Dedifferentiated amniotic fluid mesenchymal stem cell (primary cell): ENCODE measurements at regions not wholly inside any gene's neighbourhood (a gene's known extent, or its start where the extent isn't known, plus 50 kb on each side); places are given as distances from the start of the nearest gene placed in this dataset.
"Not testable (repeated sequence)": the region's sequence is repeated elsewhere in the genome, so short reads cannot be mapped to it uniquely, and the experiment has no call there.

Experiments used
- DNase-seq: peaks from one replicate; pipeline ENCODE4 v3.0.0-alpha.2; 2016; ENCODE audit errors: extremely low spot score

GRCh38 chr7:84738583-84739150 lies 448.2 kb downstream of the SEMA3D start:
- no peak for DNase-seq

GRCh38 chr7:84735677-84736076 lies 451.2 kb downstream of the SEMA3D start:
- no peak for DNase-seq

DNA sequence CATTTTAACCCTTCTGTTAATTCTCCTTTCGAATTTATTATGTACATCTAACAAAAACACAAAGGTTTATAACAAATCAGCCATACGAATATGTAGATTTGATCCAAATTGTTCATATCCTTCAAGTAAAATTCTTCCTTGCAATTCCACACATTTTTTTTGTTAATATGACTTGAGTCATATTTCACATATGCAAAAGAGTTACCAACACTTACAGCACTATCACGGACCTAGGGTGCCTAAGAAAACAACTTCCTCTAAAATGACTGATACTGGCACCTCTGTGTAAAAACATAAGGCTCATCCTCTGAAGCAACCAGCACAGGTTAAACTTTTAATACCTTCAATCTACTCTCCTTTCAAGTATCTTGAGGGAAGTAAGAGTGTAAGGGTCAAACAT lies 451.8 kb downstream of the SEMA3D start:
- no peak for DNase-seq

DNA sequence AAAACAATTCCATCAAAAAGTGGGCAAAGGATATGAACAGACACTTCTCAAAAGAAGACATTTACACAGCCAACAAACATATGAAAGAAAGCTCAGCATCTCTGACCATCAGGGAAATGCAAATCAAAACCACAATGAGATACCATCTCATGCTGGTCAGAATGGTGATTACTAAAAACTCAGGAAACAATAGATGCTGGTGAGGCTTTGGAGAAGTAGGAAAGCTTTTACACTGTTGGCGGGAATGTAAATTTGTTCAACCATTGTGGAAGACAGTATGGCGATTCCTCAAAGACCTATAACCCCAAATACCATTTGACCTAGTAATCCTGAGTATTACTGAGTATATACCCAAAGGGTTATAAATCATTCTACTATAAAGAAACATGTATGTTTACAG lies 452.9 kb downstream of the SEMA3D start:
- not testable (repeated sequence) for DNase-seq

GRCh38 chr7:84730864-84731263 lies 456.0 kb downstream of the SEMA3D start:
- not testable (repeated sequence) for DNase-seq

- DNase-seq = peak; percentile 69
Observed at GRCh38 chr7:84729284-84729683, 457.6 kb downstream of the SEMA3D start.

DNA sequence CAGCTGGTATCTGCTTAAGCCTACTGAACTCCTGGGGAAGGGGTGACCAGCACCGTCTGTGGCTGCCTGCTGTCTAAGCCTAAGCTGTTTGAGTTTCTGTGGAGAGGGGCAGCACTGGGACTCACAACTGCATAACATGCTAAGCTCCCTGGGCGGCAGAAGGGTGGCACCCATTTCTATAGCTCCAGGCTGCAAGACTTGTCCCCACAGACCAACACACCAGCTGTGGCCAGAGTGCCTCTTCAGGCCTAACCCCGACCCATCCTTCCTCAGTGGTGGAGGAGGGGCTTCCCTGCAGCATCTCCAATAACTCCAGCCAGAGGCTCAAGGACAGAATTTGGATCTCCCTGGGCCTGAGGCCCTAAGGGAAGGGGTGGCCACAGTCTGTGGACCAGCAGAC lies 464.1 kb downstream of the SEMA3D start:
- no peak for DNase-seq

DNA sequence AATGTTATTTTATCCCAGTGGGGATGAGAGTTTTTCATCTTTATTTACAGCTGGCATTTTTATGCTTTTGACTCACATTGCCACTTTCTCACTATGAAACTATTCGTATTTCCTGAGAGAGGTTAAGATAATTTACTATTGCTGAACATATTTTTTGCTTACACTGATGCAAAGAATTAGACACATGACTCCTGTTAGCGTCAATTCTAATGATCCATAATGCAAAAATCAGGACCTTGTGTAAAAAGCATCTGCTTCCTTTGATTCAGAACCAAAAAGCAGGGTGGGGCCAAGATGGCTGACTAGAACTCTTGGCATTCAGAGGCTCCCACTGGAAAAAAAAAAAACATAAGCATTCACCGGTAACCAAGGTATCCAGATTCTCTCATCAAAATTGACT lies 464.8 kb downstream of the SEMA3D start:
- no peak for DNase-seq

DNA sequence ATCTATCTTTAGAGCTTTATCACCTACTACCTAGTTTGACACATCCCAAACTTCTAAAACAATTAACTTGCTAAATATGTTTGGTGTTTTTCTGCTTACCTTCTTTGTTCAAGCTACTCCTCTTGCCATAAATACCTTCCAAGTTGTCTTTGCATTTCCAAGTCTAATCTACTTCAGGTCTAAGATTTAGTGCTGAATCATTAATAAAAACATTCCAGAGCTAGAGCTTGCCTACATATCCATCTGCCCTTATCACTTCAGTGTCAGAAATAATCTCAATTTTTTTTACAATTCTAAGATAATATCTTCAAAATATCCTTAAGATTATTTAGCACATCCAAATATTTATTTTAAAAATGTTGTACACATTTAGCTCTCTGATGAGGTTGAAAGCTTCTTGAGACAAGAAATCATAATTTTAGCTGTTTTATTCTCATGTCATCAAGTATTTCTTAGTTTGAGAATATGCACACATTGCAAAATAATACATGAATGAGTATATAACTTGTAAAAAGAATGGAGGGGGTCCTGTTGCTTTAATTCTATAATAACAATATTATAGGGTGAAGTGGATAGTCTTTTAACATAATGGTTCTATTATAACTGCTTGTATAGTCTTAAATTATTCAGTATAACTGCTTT lies 466.3 kb downstream of the SEMA3D start:
- no peak for DNase-seq

GRCh38 chr7:84714765-84715164 lies 472.1 kb downstream of the SEMA3D start:
- no peak for DNase-seq

GRCh38 chr7:84712374-84713121 lies 474.3 kb downstream of the SEMA3D start:
- DNase-seq = no peak

- DNase-seq = not testable (repeated sequence)
Observed at GRCh38 chr7:84710538-84710937, 476.3 kb downstream of the SEMA3D start.

DNA sequence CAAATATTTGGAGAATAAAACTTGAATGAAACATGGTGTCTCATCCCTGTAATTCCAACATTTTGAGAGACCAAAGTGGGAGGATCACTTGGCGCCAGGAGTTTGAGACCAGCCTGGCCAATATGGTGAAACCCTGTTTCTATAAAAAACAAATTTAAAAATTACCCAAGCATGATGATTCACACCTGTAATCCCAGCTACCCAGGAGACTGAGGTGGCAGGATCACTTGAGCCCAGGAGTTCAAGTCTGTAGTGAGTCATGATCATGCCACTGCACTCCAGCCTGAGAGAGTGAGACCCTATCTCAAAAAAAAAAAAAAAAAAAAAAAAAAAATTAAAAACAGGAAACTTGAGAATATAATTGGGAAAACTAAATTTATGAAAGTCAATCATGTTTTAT lies 481.1 kb downstream of the SEMA3D start:
- no peak for DNase-seq

GRCh38 chr7:84705079-84705478 lies 481.8 kb downstream of the SEMA3D start:
- DNase-seq = no peak

DNA sequence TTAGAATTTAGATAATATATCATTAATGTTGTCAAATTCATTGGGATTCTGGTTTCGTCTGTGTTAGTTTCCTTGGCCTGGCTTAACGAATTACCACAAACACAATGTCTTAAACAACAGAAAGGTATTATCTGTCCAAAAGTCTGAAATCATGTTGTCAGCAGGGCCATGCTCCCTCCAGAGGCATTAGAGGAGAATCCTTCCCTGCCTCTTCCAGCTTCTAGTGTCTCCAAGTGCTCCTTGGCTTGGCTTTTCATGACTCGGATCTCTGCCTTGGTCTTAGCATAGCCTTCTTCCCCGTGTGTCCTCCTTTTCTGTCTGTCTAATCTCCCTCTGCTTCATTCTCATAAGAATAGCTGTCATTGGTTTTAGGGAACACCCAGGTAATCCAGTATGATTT lies 482.5 kb downstream of the SEMA3D start:
- no peak for DNase-seq

- DNase-seq = peak; percentile 85
Observed at GRCh38 chr7:84701524-84702306, 485.1 kb downstream of the SEMA3D start.

GRCh38 chr7:84700563-84701370 lies 486.1 kb downstream of the SEMA3D start:
- no peak for DNase-seq

DNA sequence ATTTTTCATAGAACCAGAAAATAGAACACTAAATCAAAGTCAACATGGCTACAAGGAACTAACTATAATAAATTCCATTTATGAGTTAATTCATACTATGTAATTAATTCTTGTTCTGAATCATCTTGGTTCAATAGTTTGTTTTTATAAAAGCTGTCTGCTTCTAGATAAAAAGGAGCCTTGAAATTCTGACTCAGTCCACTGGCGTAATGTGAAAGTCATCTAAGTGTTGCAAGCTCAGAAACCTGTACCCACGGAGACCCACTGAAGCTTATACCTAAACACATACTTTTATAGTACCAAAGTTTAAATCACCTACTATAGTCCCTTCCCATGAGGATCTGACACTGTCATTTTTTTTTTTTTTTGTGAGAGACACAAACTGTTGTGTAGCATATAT lies 489.4 kb downstream of the SEMA3D start:
- peak; percentile 83 for DNase-seq

DNA sequence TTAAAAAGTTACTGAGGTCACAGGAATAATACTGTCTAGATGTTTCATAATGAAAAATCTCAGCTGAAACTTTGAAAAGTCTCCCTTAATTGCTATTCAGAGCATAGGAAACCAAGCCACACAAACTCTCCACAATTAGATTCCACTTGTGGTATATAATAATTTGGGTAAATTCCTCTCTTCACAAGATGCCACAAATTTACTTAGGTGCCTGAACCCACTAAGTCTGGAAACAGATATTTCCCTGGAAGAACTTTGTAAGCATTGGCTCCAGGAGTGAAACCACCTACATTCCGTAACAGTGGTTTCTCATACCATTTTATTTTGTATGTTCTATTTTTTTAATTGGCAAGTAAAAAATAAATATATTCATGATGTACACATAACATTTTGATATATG lies 493.4 kb downstream of the SEMA3D start:
- no peak for DNase-seq

GRCh38 chr7:84688671-84689070 lies 494.1 kb upstream of the SEMA3A start:
- DNase-seq = peak; percentile 76

DNA sequence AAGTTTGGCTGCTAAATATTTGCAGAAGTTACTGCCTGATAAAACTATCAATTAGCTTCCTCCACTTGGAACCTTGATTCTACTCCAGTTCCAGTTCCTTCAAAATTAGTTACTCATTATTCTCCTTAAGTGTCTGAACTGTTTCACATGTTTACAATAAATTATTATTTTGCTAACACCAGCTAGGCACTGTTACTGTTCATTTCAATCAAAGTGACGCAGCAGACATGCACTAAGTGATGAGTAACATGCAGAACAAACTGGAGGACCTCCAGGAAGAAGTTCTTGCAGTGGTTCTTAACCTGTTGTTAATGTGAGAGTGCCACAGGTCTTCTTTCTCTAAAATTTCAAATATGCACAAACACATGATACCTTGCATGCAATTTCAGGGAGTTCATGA lies 491.8 kb upstream of the SEMA3A start:
- DNase-seq = no peak
